Non-pigmented ciliary epithelial cell (primary cell): ENCODE measurements at regions not wholly inside any gene's neighbourhood (a gene's known extent, or its start where the extent isn't known, plus 50 kb on each side); places are given as distances from the start of the nearest gene placed in this dataset.
"Not testable (repeated sequence)": the region's sequence is repeated elsewhere in the genome, so short reads cannot be mapped to it uniquely, and the experiment has no call there.

Source experiments
- DNase-seq: peaks from one replicate; pipeline ENCODE4 v3.0.0-alpha.2; 2010; ENCODE audit warnings: low read depth

GRCh38 chr7:131084336-131084735, 243.3 kb upstream of the MKLN1 start:
- DNase-seq: not testable (repeated sequence)

- no peak for DNase-seq
Measured at GRCh38 chr7:131087756-131088658, 239.7 kb upstream of the MKLN1 start.

GRCh38 chr7:131090188-131090587, 237.5 kb upstream of the MKLN1 start:
- DNase-seq: no peak

GRCh38 chr7:131090886-131091692, 236.6 kb upstream of the MKLN1 start:
- no peak for DNase-seq

- no peak for DNase-seq
Measured at GRCh38 chr7:131094685-131095084, 233.0 kb upstream of the MKLN1 start.

GRCh38 chr7:131095346-131095745, 232.3 kb upstream of the MKLN1 start:
- no peak for DNase-seq

- no peak for DNase-seq
Measured at GRCh38 chr7:131096267-131096927, 231.3 kb upstream of the MKLN1 start.

GRCh38 chr7:131097662-131098376, 229.9 kb upstream of the MKLN1 start:
- no peak for DNase-seq

GRCh38 chr7:131098527-131098926, 229.1 kb upstream of the MKLN1 start:
- DNase-seq: no peak

GRCh38 chr7:131100357-131101054, 227.2 kb upstream of the MKLN1 start:
- no peak for DNase-seq

- DNase-seq: no peak
Measured at GRCh38 chr7:131103997-131104396, 223.7 kb upstream of the MKLN1 start.

GRCh38 chr7:131104596-131105293, 222.9 kb upstream of the MKLN1 start:
- DNase-seq: no peak

GRCh38 chr7:131105294-131105798, 222.3 kb upstream of the MKLN1 start:
- no peak for DNase-seq

- DNase-seq: no peak
Measured at GRCh38 chr7:131105799-131106680, 221.6 kb upstream of the MKLN1 start.

- DNase-seq: no peak
Measured at GRCh38 chr7:131106681-131107336, 220.9 kb upstream of the MKLN1 start.

GRCh38 chr7:131107337-131108211, 220.1 kb upstream of the MKLN1 start:
- no peak for DNase-seq

- no peak for DNase-seq
Measured at GRCh38 chr7:131108212-131108940, 219.3 kb upstream of the MKLN1 start.
